ENCODE measurements at regions not wholly inside any gene's neighbourhood (a gene's known extent, or its start where the extent isn't known, plus 50 kb on each side); places are given as distances from the start of the nearest gene placed in this dataset.

DNA sequence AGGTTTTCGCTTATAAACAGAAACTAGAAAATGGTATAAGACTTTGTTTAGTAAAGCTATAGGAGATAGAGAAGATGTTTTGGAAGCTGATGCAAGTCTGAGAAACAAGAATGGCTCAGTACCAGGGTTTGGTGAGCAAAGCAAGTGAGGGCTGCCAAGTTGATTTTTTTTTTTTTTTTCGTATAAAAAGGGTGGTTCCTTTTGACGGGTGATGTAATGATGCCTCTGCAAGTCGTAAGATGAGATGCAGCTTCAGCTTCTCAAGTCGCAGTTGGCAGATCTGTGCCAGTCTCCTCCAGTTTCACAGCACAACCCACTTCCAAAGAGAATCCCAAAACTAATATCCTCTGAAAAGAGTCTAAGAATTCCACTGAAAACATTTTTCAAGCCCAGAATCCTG, 252.8 kb upstream of the CDH4 start:
- H4K20me1 ChIP-seq (ENCODE audit: low read depth, low read length): no peaks in the 10 kb centered on the region
- H3K9ac ChIP-seq (ENCODE audit: low read length): no peak overlapping the region
- no peaks in the 10 kb centered on the region for H3K36me3 ChIP-seq (ENCODE audit: low read length)
- H3K79me2 ChIP-seq (ENCODE audit: insufficient read depth, low read length): no peaks in the 10 kb centered on the region
- H3K9me2 ChIP-seq (replicated peaks; ENCODE audit: insufficient read depth, low read length): no peaks in the 10 kb centered on the region
- H2AFZ ChIP-seq (ENCODE audit: low read depth, low read length, severe bottlenecking): no peak overlapping the region
- no peaks in the 10 kb centered on the region for H3K27me3 ChIP-seq (ENCODE audit: low read length)
- H3K4me2 ChIP-seq (ENCODE audit: low read depth, low read length, poor library complexity, severe bottlenecking): no peak overlapping the region
- no peak overlapping the region for H3K4me3 ChIP-seq (ENCODE audit: insufficient read depth, low read length, poor library complexity, severe bottlenecking)
- TF ChIP-seq EZH2phosphoT487 (conservative IDR thresholded peaks at IDR 0.05; ENCODE audit: low read length): no peak
- TF ChIP-seq, protein P1, sequence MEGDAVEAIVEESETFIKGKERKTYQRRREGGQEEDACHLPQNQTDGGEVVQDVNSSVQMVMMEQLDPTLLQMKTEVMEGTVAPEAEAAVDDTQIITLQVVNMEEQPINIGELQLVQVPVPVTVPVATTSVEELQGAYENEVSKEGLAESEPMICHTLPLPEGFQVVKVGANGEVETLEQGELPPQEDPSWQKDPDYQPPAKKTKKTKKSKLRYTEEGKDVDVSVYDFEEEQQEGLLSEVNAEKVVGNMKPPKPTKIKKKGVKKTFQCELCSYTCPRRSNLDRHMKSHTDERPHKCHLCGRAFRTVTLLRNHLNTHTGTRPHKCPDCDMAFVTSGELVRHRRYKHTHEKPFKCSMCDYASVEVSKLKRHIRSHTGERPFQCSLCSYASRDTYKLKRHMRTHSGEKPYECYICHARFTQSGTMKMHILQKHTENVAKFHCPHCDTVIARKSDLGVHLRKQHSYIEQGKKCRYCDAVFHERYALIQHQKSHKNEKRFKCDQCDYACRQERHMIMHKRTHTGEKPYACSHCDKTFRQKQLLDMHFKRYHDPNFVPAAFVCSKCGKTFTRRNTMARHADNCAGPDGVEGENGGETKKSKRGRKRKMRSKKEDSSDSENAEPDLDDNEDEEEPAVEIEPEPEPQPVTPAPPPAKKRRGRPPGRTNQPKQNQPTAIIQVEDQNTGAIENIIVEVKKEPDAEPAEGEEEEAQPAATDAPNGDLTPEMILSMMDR (IDR thresholded peaks at IDR 0.05; ENCODE audit: insufficient read depth, low read length, poor library complexity, severe bottlenecking): no peak
- H3K27ac ChIP-seq (ENCODE audit: low read depth, low read length): no peak overlapping the region
- H3F3A ChIP-seq (ENCODE audit: insufficient read depth): no peaks in the 10 kb centered on the region
- H3K9me3 ChIP-seq (ENCODE audit: insufficient read depth, low read length): no peaks in the 10 kb centered on the region

GRCh38 chr20:61002090-61002489, 250.0 kb upstream of the CDH4 start:
- TF ChIP-seq, protein P1 (IDR thresholded peaks at IDR 0.05; ENCODE audit: insufficient read depth, low read length, poor library complexity, severe bottlenecking): no peak
- no peak for TF ChIP-seq EZH2phosphoT487 (conservative IDR thresholded peaks at IDR 0.05; ENCODE audit: low read length)
- H4K20me1 ChIP-seq (ENCODE audit: low read depth, low read length): no peaks in the 10 kb centered on the region
- H2AFZ ChIP-seq (ENCODE audit: low read depth, low read length, severe bottlenecking): no peak overlapping the region
- no peaks in the 10 kb centered on the region for H3K9me2 ChIP-seq (replicated peaks; ENCODE audit: insufficient read depth, low read length)
- H3K79me2 ChIP-seq (ENCODE audit: insufficient read depth, low read length): no peaks in the 10 kb centered on the region
- no peaks in the 10 kb centered on the region for H3K36me3 ChIP-seq (ENCODE audit: low read length)
- H3K27ac ChIP-seq (ENCODE audit: low read depth, low read length): no peak overlapping the region
- H3K27me3 ChIP-seq (ENCODE audit: low read length): no peaks in the 10 kb centered on the region
- no peaks in the 10 kb centered on the region for H3F3A ChIP-seq (ENCODE audit: insufficient read depth)
- no peak overlapping the region for H3K4me3 ChIP-seq (ENCODE audit: insufficient read depth, low read length, poor library complexity, severe bottlenecking)
- H3K4me2 ChIP-seq (ENCODE audit: low read depth, low read length, poor library complexity, severe bottlenecking): no peak overlapping the region
- H3K9me3 ChIP-seq (ENCODE audit: insufficient read depth, low read length): no peaks in the 10 kb centered on the region
- no peak overlapping the region for H3K9ac ChIP-seq (ENCODE audit: low read length)

GRCh38 chr20:61014491-61014890, 237.6 kb upstream of the CDH4 start:
- H3K9me2 ChIP-seq (replicated peaks; ENCODE audit: insufficient read depth, low read length): no peaks in the 10 kb centered on the region
- H2AFZ ChIP-seq (ENCODE audit: low read depth, low read length, severe bottlenecking): no peak overlapping the region
- no peak overlapping the region for H3K27ac ChIP-seq (ENCODE audit: low read depth, low read length)
- H3K4me2 ChIP-seq (ENCODE audit: low read depth, low read length, poor library complexity, severe bottlenecking): no peak overlapping the region
- no peaks in the 10 kb centered on the region for H3K36me3 ChIP-seq (ENCODE audit: low read length)
- no peaks in the 10 kb centered on the region for H3K27me3 ChIP-seq (ENCODE audit: low read length)
- H3K9me3 ChIP-seq (ENCODE audit: insufficient read depth, low read length): no peaks in the 10 kb centered on the region
- H3K4me3 ChIP-seq (ENCODE audit: insufficient read depth, low read length, poor library complexity, severe bottlenecking): no peak overlapping the region
- no peak for TF ChIP-seq EZH2phosphoT487 (conservative IDR thresholded peaks at IDR 0.05; ENCODE audit: low read length)
- TF ChIP-seq, protein P1 (IDR thresholded peaks at IDR 0.05; ENCODE audit: insufficient read depth, low read length, poor library complexity, severe bottlenecking): no peak
- H4K20me1 ChIP-seq (ENCODE audit: low read depth, low read length): no peaks in the 10 kb centered on the region
- H3K79me2 ChIP-seq (ENCODE audit: insufficient read depth, low read length): no peaks in the 10 kb centered on the region
- H3K9ac ChIP-seq (ENCODE audit: low read length): no peak overlapping the region
- H3F3A ChIP-seq (ENCODE audit: insufficient read depth): no peaks in the 10 kb centered on the region
